Hepatocyte (in vitro differentiated cells): ENCODE measurements at regions not wholly inside any gene's neighbourhood (a gene's known extent, or its start where the extent isn't known, plus 50 kb on each side); places are given as distances from the start of the nearest gene placed in this dataset.

Experiments
- DNase-seq: peaks from one replicate; pipeline ENCODE4 v3.0.0-alpha.2; 2016; ENCODE audit warnings: low spot score
- H2AFZ ChIP-seq: fragments of 200-600 bp; sonication (generic); 2 replicates; pipeline ENCODE4 v1.6.0; 2016; ENCODE audit warnings: antibody characterized with exemption, mild to moderate bottlenecking
- H3K27ac ChIP-seq: fragments of 200-600 bp; sonication (generic); 2 replicates; pipeline ENCODE4 v1.5.1; 2016; ENCODE audit warnings: mild to moderate bottlenecking
- H3K27me3 ChIP-seq: fragments of 200-600 bp; sonication (generic); 2 replicates; pipeline ENCODE4 v1.6.1; 2016
- H3K36me3 ChIP-seq: fragments of 200-600 bp; sonication (generic); replicated peaks from 2 replicates; pipeline ENCODE4 v1.5.1; 2016; ENCODE audit warnings: low read depth; ENCODE audit not compliant: insufficient read depth
- H3K4me1 ChIP-seq: fragments of 200-600 bp; sonication (generic); 2 replicates; pipeline ENCODE4 v1.5.1; 2016; ENCODE audit warnings: mild to moderate bottlenecking, moderate library complexity; ENCODE audit not compliant: insufficient read depth
- H3K4me2 ChIP-seq: fragments of 200-600 bp; sonication (generic); 2 replicates; pipeline ENCODE4 v1.6.0; 2016
- H3K4me3 ChIP-seq: fragments of 200-600 bp; sonication (generic); 2 replicates; pipeline ENCODE4 v1.5.1; 2016; ENCODE audit warnings: mild to moderate bottlenecking
- H3K79me2 ChIP-seq: fragments of 200-600 bp; sonication (generic); 2 replicates; pipeline ENCODE4 v1.6.0; 2017; ENCODE audit warnings: mild to moderate bottlenecking
- H3K9me2 ChIP-seq: fragments of 200-600 bp; sonication (generic); replicated peaks from 2 replicates; pipeline ENCODE4 v1.6.0; 2017; ENCODE audit warnings: mild to moderate bottlenecking; ENCODE audit not compliant: insufficient read depth
- H3K9me3 ChIP-seq: fragments of 200-600 bp; sonication (generic); 2 replicates; pipeline ENCODE4 v1.5.1; 2016; ENCODE audit warnings: low read depth, mild to moderate bottlenecking
- H4K20me1 ChIP-seq: fragments of 200-600 bp; sonication (generic); 2 replicates; pipeline ENCODE4 v1.6.0; 2016; ENCODE audit warnings: mild to moderate bottlenecking; ENCODE audit not compliant: insufficient read depth, poor library complexity, severe bottlenecking
- CTCF ChIP-seq: fragments of 200-600 bp; sonication (generic); IDR thresholded peaks from 2 replicates; pipeline ENCODE4 v1.5.1; 2016; ENCODE audit warnings: antibody characterized with exemption, mild to moderate bottlenecking; ENCODE audit not compliant: poor library complexity
- EZH2 ChIP-seq: fragments of 200-600 bp; sonication (generic); IDR thresholded peaks from 2 replicates; pipeline ENCODE4 v1.6.1; 2016; ENCODE audit warnings: antibody characterized with exemption, mild to moderate bottlenecking, borderline replicate concordance
- EZH2phosphoT487 ChIP-seq: fragments of 200-600 bp; sonication (generic); IDR thresholded peaks from one replicate; pipeline ENCODE4 v1.6.1; 2018; ENCODE audit warnings: antibody characterized with exemption, mild to moderate bottlenecking, low read depth, moderate library complexity; ENCODE audit not compliant: unreplicated experiment, severe bottlenecking
- WGBS: methylation state at CpG from one replicate; pipeline ENCODE4 v1.1.6; 2016; ENCODE audit warnings: low lambda C conversion rate; ENCODE audit errors: missing lambda C conversion rate; 5-methylcytosine and 5-hydroxymethylcytosine counted together

- Histone ChIP-seq H3K27ac (no peak overlapping the region), H3K4me2 (no peak overlapping the region), H4K20me1 (no peaks in the 10 kb centered on the region), H3K27me3 (no peaks in the 10 kb centered on the region), H3K4me1 (peaks cover 13% of the 10 kb centered on the region), H3K79me2 (no peaks in the 10 kb centered on the region), H3K36me3 (no peaks in the 10 kb centered on the region), H2AFZ (no peak overlapping the region), H3K4me3 (no peak overlapping the region), H3K9me2 (no peaks in the 10 kb centered on the region), H3K9me3 (no peaks in the 10 kb centered on the region)
- DNase-seq: no peak
- TF ChIP-seq EZH2 (no peak), CTCF (no peak), EZH2phosphoT487 (no peak)
- 76% methylated on average over 5 of the region's 5 CpGs for WGBS
These were observed 92.7 kb downstream of the PCSK1 start for GRCh38 chr5:96340357-96340756.

- WGBS: 73% methylated on average over 3 of the region's 3 CpGs
- Histone ChIP-seq H3K4me3 (no peak overlapping the region), H3K79me2 (no peaks in the 10 kb centered on the region), H3K4me2 (no peak overlapping the region), H3K27ac (no peak overlapping the region), H3K9me3 (no peaks in the 10 kb centered on the region), H3K4me1 (peaks cover 13% of the 10 kb centered on the region), H3K9me2 (no peaks in the 10 kb centered on the region), H3K36me3 (no peaks in the 10 kb centered on the region), H2AFZ (no peak overlapping the region), H4K20me1 (no peaks in the 10 kb centered on the region), H3K27me3 (no peaks in the 10 kb centered on the region)
- TF ChIP-seq EZH2: no peak
- no peak for TF ChIP-seq CTCF
- no peak for TF ChIP-seq EZH2phosphoT487
- no peak for DNase-seq
These were observed 93.2 kb downstream of the PCSK1 start for GRCh38 chr5:96339862-96340261.

- peak; percentile 13 for DNase-seq
- H4K20me1 ChIP-seq: no peaks in the 10 kb centered on the region
- no peaks in the 10 kb centered on the region for H3K36me3 ChIP-seq
- H3K9me3 ChIP-seq: no peaks in the 10 kb centered on the region
- TF ChIP-seq EZH2phosphoT487 (no peak), EZH2 (no peak), CTCF (no peak)
- H3K4me2 ChIP-seq: peak overlapping the region; percentile 23
- H3K4me1 ChIP-seq: peaks cover 13% of the 10 kb centered on the region
- no peaks in the 10 kb centered on the region for H3K27me3 ChIP-seq
- H3K27ac ChIP-seq: peak overlapping the region; percentile 39
- WGBS: 63% methylated on average over 6 of the region's 6 CpGs
- H2AFZ ChIP-seq: no peak overlapping the region
- no peaks in the 10 kb centered on the region for H3K9me2 ChIP-seq
- H3K79me2 ChIP-seq: no peaks in the 10 kb centered on the region
- no peak overlapping the region for H3K4me3 ChIP-seq
These were observed 94.2 kb downstream of the PCSK1 start for GRCh38 chr5:96338624-96339415.

GRCh38 chr5:96338091-96338490 lies 95.0 kb downstream of the PCSK1 start:
- WGBS: 87% methylated on average over 2 of the region's 2 CpGs
- H3K4me3 ChIP-seq: no peak overlapping the region
- no peaks in the 10 kb centered on the region for H3K36me3 ChIP-seq
- H3K79me2 ChIP-seq: no peaks in the 10 kb centered on the region
- peak overlapping the region; percentile 39 for H3K27ac ChIP-seq
- H3K9me2 ChIP-seq: no peaks in the 10 kb centered on the region
- no peaks in the 10 kb centered on the region for H3K27me3 ChIP-seq
- DNase-seq: no peak
- TF ChIP-seq CTCF (no peak), EZH2 (no peak), EZH2phosphoT487 (no peak)
- H4K20me1 ChIP-seq: no peaks in the 10 kb centered on the region
- no peak overlapping the region for H3K4me2 ChIP-seq
- no peak overlapping the region for H2AFZ ChIP-seq
- peaks cover 13% of the 10 kb centered on the region for H3K4me1 ChIP-seq
- no peaks in the 10 kb centered on the region for H3K9me3 ChIP-seq
